ENCODE measurements at regions not wholly inside any gene's neighbourhood (a gene's known extent, or its start where the extent isn't known, plus 50 kb on each side); places are given as distances from the start of the nearest gene placed in this dataset.
"Not testable (repeated sequence)": the region's sequence is repeated elsewhere in the genome, so short reads cannot be mapped to it uniquely, and the experiment has no call there.

GRCh38 chr2:91628471-91628870 is 2937.0 kb downstream of the RPIA start:
- not testable (repeated sequence) for TF ChIP-seq CTCF (conservative IDR thresholded peaks at IDR 0.05; ENCODE audit: low read depth, low read length); POLR2A (IDR thresholded peaks at IDR 0.05; ENCODE audit: low read depth, low read length)

All from IMR-90 (cell line).